Trophoblast cell (in vitro differentiated cells and primary cell): ENCODE measurements at regions not wholly inside any gene's neighbourhood (a gene's known extent, or its start where the extent isn't known, plus 50 kb on each side); places are given as distances from the start of the nearest gene placed in this dataset.

ENCODE experiments used
- DNase-seq, 2 donors: peaks; one replicate each; pipeline ENCODE4 v3.0.0-alpha.2; 2016
- H2AFZ ChIP-seq: 2 replicates; pipeline ENCODE4 v1.6.1; 2013; ENCODE audit warnings: low read length, moderate library complexity, mild to moderate bottlenecking; ENCODE audit not compliant: insufficient read depth, poor library complexity
- H2AK5ac ChIP-seq: 2 replicates; pipeline ENCODE4 v1.6.1; 2013; ENCODE audit warnings: mild to moderate bottlenecking, low read length
- H2BK120ac ChIP-seq: 2 replicates; pipeline ENCODE4 v1.6.1; 2013; ENCODE audit warnings: low read length, mild to moderate bottlenecking, moderate library complexity; ENCODE audit not compliant: insufficient read depth, poor library complexity
- H2BK12ac ChIP-seq: 2 replicates; pipeline ENCODE4 v1.6.1; 2013; ENCODE audit warnings: mild to moderate bottlenecking, low read length, moderate library complexity
- H2BK5ac ChIP-seq: 2 replicates; pipeline ENCODE4 v1.6.1; 2013; ENCODE audit warnings: low read length, low read depth, moderate library complexity, mild to moderate bottlenecking; ENCODE audit not compliant: poor library complexity
- H3K14ac ChIP-seq: 2 replicates; pipeline ENCODE4 v1.6.1; 2013; ENCODE audit warnings: mild to moderate bottlenecking, low read length
- H3K18ac ChIP-seq: 2 replicates; pipeline ENCODE4 v1.6.1; 2013; ENCODE audit warnings: mild to moderate bottlenecking, low read length
- H3K23ac ChIP-seq: 2 replicates; pipeline ENCODE4 v1.6.1; 2013; ENCODE audit warnings: low read length
- H3K27ac ChIP-seq: 2 replicates; pipeline ENCODE4 v1.5.1; 2013; ENCODE audit warnings: low read depth, mild to moderate bottlenecking, inconsistent platforms, low read length, moderate library complexity
- H3K27me3 ChIP-seq: 2 replicates; pipeline ENCODE4 v1.6.1; 2013; ENCODE audit warnings: inconsistent platforms, mild to moderate bottlenecking, low read length, moderate library complexity; ENCODE audit not compliant: insufficient read depth
- H3K36me3 ChIP-seq, 2 experiments: 1 replicate in 1 of 2; 2 replicates in 1 of 2; pipeline ENCODE4 v1.6.1; 2013; ENCODE audit warnings: low read length in 2 of 2, mild to moderate bottlenecking in 2 of 2, moderate library complexity in 1 of 2; ENCODE audit not compliant: insufficient read depth in 2 of 2, control insufficient read depth in 1 of 2
- H3K4ac ChIP-seq: 2 replicates; pipeline ENCODE4 v1.6.1; 2013; ENCODE audit warnings: low read depth, mild to moderate bottlenecking, low read length, moderate library complexity
- H3K4me1 ChIP-seq, 2 experiments: 1 replicate in 1 of 2; 2 replicates in 1 of 2; pipeline ENCODE4 v1.6.1; 2013; ENCODE audit warnings: low read length in 2 of 2, mild to moderate bottlenecking in 2 of 2, moderate library complexity in 1 of 2; ENCODE audit not compliant: insufficient read depth in 2 of 2, control insufficient read depth in 1 of 2
- H3K4me2 ChIP-seq: 2 replicates; pipeline ENCODE4 v1.6.1; 2013; ENCODE audit warnings: inconsistent platforms, mild to moderate bottlenecking, low read length, moderate library complexity
- H3K4me3 ChIP-seq: 2 replicates; pipeline ENCODE4 v1.5.1; 2013; ENCODE audit warnings: mild to moderate bottlenecking, low read depth, low read length, inconsistent platforms
- H3K79me1 ChIP-seq: one replicate; pipeline ENCODE4 v1.6.1; 2013; ENCODE audit warnings: low read length
- H3K79me2 ChIP-seq: 2 replicates; pipeline ENCODE4 v1.6.1; 2013; ENCODE audit warnings: low read length, mild to moderate bottlenecking; ENCODE audit not compliant: control insufficient read depth, insufficient read depth, poor library complexity
- H3K9ac ChIP-seq: 2 replicates; pipeline ENCODE4 v1.6.1; 2013; ENCODE audit warnings: mild to moderate bottlenecking, low read length
- H3K9me3 ChIP-seq: 2 replicates; pipeline ENCODE4 v1.6.1; 2013; ENCODE audit warnings: low read depth, mild to moderate bottlenecking, control low read depth, inconsistent platforms, low read length; ENCODE audit not compliant: insufficient read depth
- H4K12ac ChIP-seq: 2 replicates; pipeline ENCODE4 v1.6.1; 2013; ENCODE audit warnings: low read depth, mild to moderate bottlenecking, low read length, moderate library complexity
- H4K8ac ChIP-seq: 2 replicates; pipeline ENCODE4 v1.6.1; 2013; ENCODE audit warnings: low read depth, mild to moderate bottlenecking, low read length, moderate library complexity
- H4K91ac ChIP-seq: one replicate; pipeline ENCODE4 v1.6.1; 2013; ENCODE audit warnings: low read depth, mild to moderate bottlenecking, low read length, moderate library complexity
- WGBS: extraction: QIAGEN DNeasy Blood & Tissue Kit; methylation state at CpG from one replicate; pipeline ENCODE4 v1.1.7; 2013; ENCODE audit warnings: missing lambda C conversion rate; ENCODE audit not compliant: insufficient read length, insufficient coverage; ENCODE audit errors: extremely low coverage; 5-methylcytosine and 5-hydroxymethylcytosine counted together

GRCh38 chr17:17414341-17414805 lies 62.4 kb upstream of the MED9 start:
- Histone ChIP-seq H4K91ac (no peak overlapping the region), H3K79me1 (no peaks in the 10 kb centered on the region), H3K27me3 (no peaks in the 10 kb centered on the region), H3K4me3 (no peak overlapping the region), H2BK5ac (no peak overlapping the region), H3K14ac (no peak overlapping the region), H2AK5ac (no peak overlapping the region), H3K4ac (no peak overlapping the region), H3K9me3 (peaks cover 2% of the 10 kb centered on the region), H3K9ac (no peak overlapping the region), H3K27ac (no peak overlapping the region), H4K12ac (no peak overlapping the region), H3K4me1 (no peaks in the 10 kb centered on the region), H2AFZ (no peak overlapping the region), H4K8ac (no peak overlapping the region), H3K4me2 (no peak overlapping the region), H2BK120ac (no peak overlapping the region), H3K79me2 (no peaks in the 10 kb centered on the region), H3K18ac (no peak overlapping the region), H2BK12ac (no peak overlapping the region), H3K36me3 (no peaks in the 10 kb centered on the region), H3K23ac (no peak overlapping the region)
- DNase-seq = no peak
- WGBS = no CpG with 5 or more reads among the region's 13 CpGs

GRCh38 chr17:17415006-17415405 lies 61.8 kb upstream of the MED9 start:
- no peak overlapping the region for H2BK120ac ChIP-seq
- H3K27me3 ChIP-seq = no peaks in the 10 kb centered on the region
- no peak overlapping the region for H3K9ac ChIP-seq
- peaks cover 1% of the 10 kb centered on the region for H3K9me3 ChIP-seq
- H4K91ac ChIP-seq = no peak overlapping the region
- H3K18ac ChIP-seq = no peak overlapping the region
- H3K27ac ChIP-seq = no peak overlapping the region
- no peak overlapping the region for H2BK12ac ChIP-seq
- no peak overlapping the region for H3K4ac ChIP-seq
- no peaks in the 10 kb centered on the region for H3K79me1 ChIP-seq
- H2AFZ ChIP-seq = no peak overlapping the region
- no peak overlapping the region for H4K12ac ChIP-seq
- H3K23ac ChIP-seq = no peak overlapping the region
- H3K14ac ChIP-seq = no peak overlapping the region
- no peak overlapping the region for H2BK5ac ChIP-seq
- DNase-seq = no peak
- H3K4me1 ChIP-seq = no peaks in the 10 kb centered on the region
- H3K4me2 ChIP-seq = no peak overlapping the region
- H4K8ac ChIP-seq = no peak overlapping the region
- no peaks in the 10 kb centered on the region for H3K36me3 ChIP-seq
- H2AK5ac ChIP-seq = no peak overlapping the region
- H3K79me2 ChIP-seq = no peaks in the 10 kb centered on the region
- WGBS = no CpG with 5 or more reads among the region's 3 CpGs
- no peak overlapping the region for H3K4me3 ChIP-seq

GRCh38 chr17:17416007-17416399 lies 60.8 kb upstream of the MED9 start:
- no CpG with 5 or more reads among the region's 2 CpGs for WGBS

GRCh38 chr17:17416400-17417360 lies 60.1 kb upstream of the MED9 start:
- Histone ChIP-seq H3K4me2 (no peak overlapping the region), H3K18ac (no peak overlapping the region), H3K4ac (no peak overlapping the region)

More at GRCh38 chr17:17416007-17416399, 60.8 kb upstream of the MED9 start:
- no peaks in the 10 kb centered on the region for H3K79me1 ChIP-seq
- H3K36me3 ChIP-seq = no peaks in the 10 kb centered on the region
- H3K14ac ChIP-seq = no peak overlapping the region
- H3K4me3 ChIP-seq = no peak overlapping the region
- no peaks in the 10 kb centered on the region for H3K79me2 ChIP-seq
- no peak overlapping the region for H3K18ac ChIP-seq
- no peak overlapping the region for H3K4ac ChIP-seq
- H4K91ac ChIP-seq = no peak overlapping the region
- no peak overlapping the region for H2BK12ac ChIP-seq
- H2BK5ac ChIP-seq = no peak overlapping the region
- H4K8ac ChIP-seq = peak overlapping the region; percentile 45
- H3K4me2 ChIP-seq = no peak overlapping the region
- H3K23ac ChIP-seq = no peak overlapping the region
- no peak overlapping the region for H2BK120ac ChIP-seq
- no peak overlapping the region for H4K12ac ChIP-seq
- no peaks in the 10 kb centered on the region for H3K4me1 ChIP-seq
- peak; percentile 46 to 83 for DNase-seq
- H3K27me3 ChIP-seq = no peaks in the 10 kb centered on the region
- H2AK5ac ChIP-seq = no peak overlapping the region
- no peak overlapping the region for H2AFZ ChIP-seq
- H3K9ac ChIP-seq = no peak overlapping the region
- peaks cover 4% of the 10 kb centered on the region for H3K9me3 ChIP-seq
- no peak overlapping the region for H3K27ac ChIP-seq

More at GRCh38 chr17:17416400-17417360, 60.1 kb upstream of the MED9 start:
- no peak overlapping the region for H2AK5ac ChIP-seq
- no peak overlapping the region for H3K14ac ChIP-seq
- H3K79me2 ChIP-seq = no peaks in the 10 kb centered on the region
- H2BK120ac ChIP-seq = no peak overlapping the region
- no peak overlapping the region for H2AFZ ChIP-seq
- no peak overlapping the region for H3K23ac ChIP-seq
- no peaks in the 10 kb centered on the region for H3K4me1 ChIP-seq
- no peak overlapping the region for H3K4me3 ChIP-seq
- no peak overlapping the region for H3K9ac ChIP-seq
- no peak overlapping the region for H2BK12ac ChIP-seq
- WGBS = no CpG with 5 or more reads among the region's 16 CpGs
- no peak overlapping the region for H4K12ac ChIP-seq
- no peaks in the 10 kb centered on the region for H3K27me3 ChIP-seq
- H4K91ac ChIP-seq = no peak overlapping the region
- no peaks in the 10 kb centered on the region for H3K36me3 ChIP-seq
- no peak overlapping the region for H4K8ac ChIP-seq
- H2BK5ac ChIP-seq = no peak overlapping the region
- no peak overlapping the region for H3K27ac ChIP-seq
- no peaks in the 10 kb centered on the region for H3K79me1 ChIP-seq
- H3K9me3 ChIP-seq = peaks cover 4% of the 10 kb centered on the region
- DNase-seq = no peak
